ENCODE measurements at regions not wholly inside any gene's neighbourhood (a gene's known extent, or its start where the extent isn't known, plus 50 kb on each side); places are given as distances from the start of the nearest gene placed in this dataset.

DNA sequence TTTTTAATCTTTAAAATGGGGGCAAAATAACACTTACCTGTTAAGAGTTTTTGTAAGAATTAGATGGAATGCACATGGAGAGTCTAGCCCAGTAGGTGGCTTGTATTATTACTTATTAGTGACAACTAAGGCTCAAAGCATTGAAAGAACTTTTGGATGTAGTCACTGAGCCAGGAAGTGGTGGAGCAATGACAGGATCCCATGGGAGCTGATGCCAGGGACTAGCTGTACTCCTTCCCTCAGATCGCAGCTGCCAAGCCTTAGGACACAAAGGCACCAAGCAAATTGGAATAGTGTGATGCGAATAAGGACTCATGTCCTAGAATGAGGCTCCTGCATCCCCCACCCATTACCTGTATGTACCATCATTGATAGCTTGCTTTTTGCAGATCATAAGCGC, 370.4 kb upstream of the RGMA start:
- DNase-seq (ENCODE audit: low read depth in 1 of 2, low spot score in 1 of 2), result no peak

DNA sequence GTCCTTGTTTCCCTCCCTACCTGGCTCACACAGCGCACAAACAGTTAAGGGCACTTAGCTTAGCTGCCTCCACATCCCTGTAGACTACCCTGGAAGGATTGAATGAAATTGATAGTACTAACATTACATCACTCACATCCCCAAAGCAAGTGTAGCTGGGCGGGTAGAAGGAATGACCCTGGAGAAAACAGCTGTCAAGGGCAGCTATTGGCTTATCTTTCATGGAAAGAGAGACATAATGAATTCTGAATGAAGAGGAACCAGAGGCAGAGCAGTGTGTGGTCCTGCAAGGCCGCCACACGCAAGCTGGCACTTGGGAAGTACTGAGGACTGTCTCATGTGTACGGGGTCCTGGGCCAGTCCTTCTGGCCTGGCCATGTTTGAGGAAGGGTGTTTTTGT, 369.6 kb upstream of the RGMA start:
- no peak for DNase-seq (ENCODE audit: low read depth in 1 of 2, low spot score in 1 of 2)

DNA sequence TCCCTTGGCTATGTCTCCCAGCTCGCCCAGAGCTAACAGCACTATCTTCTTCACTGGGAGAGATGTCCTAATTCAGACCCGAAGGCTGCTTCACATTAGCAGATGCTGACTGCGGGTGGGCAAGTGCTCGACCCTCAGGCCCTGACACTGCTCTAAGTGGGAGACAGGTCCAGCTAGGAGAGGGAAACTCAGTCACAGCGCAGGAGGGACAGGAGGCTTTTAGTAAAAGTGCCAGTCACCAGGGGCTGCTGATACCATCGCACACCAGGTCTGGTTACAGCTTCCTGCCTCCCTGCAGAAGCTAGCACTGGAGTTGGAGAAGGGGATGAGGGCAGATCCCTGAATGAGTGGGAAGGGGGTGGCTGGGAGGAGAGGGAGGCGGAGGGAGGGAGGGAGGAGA, 365.8 kb upstream of the RGMA start:
- DNase-seq (ENCODE audit: low read depth in 1 of 2, low spot score in 1 of 2), result no peak

DNA sequence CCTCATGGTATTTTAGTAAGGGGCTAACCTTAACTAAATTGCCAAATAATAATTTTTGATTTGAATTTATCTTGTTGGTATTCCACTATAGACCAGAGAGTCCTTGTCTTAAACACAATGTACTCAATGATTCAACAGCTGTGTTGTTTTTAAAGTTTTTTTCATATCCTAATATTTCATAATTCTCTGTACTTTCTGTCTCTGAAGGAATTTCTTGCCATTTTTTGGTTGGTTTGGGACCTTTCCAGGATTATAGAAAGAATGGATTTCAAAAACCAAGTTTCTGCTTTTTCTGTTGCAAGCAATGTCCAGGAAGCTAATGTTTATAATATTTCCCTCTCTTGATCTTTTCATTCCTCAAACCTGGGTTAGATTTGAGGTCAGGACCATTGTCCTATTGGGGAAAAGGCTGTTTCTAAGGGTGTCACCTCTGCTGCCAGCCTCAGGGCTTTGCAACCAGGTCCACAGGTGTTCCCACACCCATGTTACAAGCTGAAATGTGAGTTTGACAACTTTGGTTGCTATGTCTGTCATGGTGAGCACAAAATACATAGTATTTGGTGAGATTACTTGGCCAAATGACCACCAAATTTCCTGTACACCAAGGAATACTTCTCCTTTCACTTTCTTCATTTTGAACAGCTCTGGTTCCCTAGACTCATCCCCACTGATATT, 363.7 kb upstream of the RGMA start:
- no peak for DNase-seq (ENCODE audit: low read depth in 1 of 2, low spot score in 1 of 2)

DNA sequence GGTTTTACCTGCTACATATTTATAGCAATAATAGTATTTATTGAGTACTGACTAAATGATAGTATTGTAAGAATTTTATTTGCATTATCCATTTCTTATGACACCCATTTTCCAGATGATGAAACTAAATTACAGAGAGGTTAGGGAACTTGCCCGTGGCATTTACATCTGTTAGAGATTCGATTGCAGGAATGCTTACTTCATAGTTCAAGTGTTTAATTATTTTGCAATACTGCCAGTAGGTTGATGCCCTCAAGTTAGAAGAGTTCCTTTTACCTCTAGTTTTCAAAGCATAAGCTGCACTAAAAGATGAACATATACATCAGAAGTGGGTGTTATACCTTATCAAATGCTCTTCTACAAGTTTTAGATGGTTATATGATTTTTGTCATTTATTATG, 362.8 kb upstream of the RGMA start:
- no peak for DNase-seq (ENCODE audit: low read depth in 1 of 2, low spot score in 1 of 2)

DNA sequence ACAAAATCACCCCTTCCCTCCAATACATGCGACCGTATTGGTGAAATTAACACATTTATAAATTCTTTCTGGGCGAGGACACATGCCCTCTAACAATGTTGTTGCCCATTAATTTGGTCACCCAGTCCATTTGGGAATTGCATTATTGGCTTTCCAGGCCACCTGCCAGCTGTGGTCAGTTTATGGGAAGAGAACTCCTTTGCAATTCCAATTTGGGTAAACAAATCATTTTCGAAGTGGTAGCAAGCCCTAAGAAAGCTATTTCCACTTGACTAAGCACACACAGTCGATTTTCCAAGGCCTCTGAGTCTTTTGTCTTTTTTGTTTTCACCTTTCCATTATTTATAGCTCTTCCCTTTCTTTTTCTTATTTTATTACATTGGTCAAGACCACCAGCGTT, 362.3 kb upstream of the RGMA start:
- DNase-seq (ENCODE audit: low read depth in 1 of 2, low spot score in 1 of 2), result no peak

DNA sequence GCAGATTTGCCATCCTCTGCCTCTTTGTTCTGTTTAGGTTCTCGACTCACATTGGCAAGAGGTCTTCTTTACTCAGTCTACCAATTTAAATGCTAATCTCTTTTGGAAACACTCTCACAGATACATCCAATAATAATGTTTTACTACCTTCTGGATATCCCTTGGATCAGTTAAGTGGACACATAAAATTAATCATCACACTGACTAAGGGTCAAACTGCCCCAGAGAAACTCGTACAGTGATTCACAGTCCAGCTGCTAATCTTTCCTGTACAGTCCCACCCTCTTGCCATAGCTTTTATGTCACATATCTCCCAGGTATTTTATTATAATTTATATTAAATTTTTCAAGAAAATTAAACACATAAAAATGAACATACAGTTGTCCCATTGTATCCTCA, 360.8 kb upstream of the RGMA start:
- DNase-seq (ENCODE audit: low read depth in 1 of 2, low spot score in 1 of 2), result no peak

DNA sequence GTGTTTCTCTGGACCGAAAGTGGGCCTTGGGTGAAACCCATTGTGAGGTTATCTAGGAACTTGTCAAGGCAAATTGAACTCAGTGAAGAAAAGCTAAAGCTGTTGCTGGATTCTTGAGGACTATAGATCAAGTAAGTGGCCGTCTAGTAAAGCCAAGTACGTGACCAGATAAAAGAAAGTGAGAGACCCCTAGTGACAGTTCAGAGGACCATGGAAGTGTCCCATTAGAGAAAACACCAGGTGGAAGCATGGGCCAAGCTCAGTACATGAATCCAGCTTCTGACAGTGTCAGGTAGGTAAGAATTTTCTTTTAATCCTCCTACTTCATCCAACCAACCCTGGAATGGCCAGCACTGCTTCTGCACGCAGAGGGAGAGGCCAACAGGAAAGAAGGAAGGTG, 349.3 kb upstream of the RGMA start:
- DNase-seq (ENCODE audit: low read depth in 1 of 2, low spot score in 1 of 2), result no peak

DNA sequence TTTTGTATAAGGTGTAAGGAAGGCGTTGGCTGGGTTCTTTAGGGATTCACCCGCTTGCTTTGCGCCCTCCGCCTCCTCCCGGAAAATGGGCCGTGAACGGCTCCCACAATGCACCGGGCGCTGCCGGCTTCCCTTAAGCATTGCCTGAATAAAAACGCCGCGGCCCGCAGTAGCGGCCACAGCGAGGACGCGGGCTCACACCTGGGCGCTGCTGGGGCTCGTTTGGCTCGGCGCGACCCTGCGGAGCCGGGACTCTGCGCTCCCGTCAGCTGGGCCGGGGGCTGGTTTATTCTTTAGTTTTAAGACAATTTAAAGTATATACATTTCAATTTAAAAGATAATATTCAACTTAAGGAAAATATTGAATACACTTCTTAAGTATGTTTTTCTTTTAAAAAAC, 343.5 kb upstream of the RGMA start:
- DNase-seq (ENCODE audit: low read depth in 1 of 2, low spot score in 1 of 2), result no peak

DNA sequence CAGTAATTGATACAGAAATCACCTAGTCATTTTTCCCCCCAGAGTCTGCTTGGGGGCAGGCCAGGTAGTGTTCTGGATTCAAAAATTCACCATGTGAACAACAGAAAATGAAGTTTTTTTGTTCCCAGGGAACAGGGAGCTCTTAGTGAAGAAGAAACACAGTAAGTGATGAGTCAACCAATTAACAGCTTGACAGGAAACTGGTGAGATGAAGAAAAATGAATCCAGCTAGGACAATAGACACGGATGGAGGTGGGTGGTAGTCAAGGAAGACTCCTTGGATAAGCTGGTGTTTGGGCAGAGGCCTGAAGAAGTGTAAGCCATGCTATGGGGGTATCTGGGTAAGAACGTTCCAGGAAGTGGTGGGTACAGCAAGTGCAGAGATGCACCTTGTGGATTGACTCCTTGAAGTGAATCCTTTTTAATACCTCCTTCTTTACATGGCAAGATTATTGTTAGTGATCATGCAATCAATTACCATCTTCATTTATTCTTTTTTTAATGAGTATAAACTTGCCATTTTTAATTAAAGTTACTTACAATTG, 339.9 kb upstream of the RGMA start:
- DNase-seq (ENCODE audit: low read depth in 1 of 2, low spot score in 1 of 2), result no peak

DNA sequence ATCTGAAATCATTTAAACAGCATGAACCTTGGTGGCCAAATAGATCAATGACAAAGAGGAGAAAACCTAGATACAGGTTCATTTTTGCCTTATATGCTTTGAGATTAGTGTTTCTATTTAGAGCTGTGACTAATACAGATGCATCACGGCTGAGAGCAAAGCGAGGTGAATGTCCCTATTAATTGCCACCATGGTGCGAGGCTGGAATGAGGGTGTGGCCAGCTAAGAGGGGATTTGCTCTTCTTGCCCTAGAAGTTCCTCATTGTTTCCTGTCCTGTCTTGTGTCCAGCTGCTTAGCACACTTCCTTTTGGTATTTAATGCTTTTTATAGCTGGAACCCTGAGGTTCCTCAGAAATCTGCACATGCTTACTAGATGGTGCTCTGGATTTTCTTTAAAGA, 339.1 kb upstream of the RGMA start:
- DNase-seq (ENCODE audit: low read depth in 1 of 2, low spot score in 1 of 2), result no peak

DNA sequence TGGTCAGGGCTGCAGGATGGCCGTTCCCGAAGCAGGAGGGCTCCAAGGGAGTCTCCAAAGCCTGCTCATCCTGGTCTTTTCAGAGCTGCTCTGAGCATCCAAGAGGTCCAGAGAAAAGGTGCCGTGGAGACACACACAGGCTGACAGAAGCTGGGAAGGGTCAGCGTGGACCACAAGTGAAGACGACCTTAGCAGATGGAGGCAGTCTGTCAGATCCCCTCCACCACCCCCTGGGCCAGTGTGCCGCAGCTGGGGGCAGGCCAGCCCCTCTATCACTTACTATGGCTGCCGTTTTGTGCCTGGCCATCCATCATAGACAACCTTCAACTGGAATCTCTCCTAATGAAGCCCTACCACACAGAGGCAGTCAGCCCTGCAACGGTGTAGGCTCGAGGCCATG, 335.1 kb upstream of the RGMA start:
- DNase-seq (ENCODE audit: low read depth in 1 of 2, low spot score in 1 of 2), result no peak

DNA sequence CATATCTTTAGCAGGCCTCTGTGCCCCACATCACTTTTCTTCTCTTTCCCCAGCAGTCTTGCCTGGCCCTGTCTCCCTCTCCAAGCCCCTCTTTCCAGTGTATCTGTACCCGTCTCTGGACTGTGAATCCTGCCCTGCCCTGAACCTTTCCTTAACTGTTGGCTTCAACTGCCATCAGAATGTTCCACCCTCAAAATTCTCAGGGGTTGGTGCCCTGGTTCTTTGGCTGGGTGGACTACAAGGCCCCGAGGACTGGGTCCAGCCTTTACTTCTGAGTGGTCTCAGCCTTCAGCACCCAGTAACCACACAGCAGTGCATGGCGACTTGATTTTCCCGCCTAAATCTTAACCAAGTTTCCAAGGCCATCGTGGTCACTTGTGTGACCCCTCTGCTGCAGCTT, 333.5 kb upstream of the RGMA start:
- DNase-seq (ENCODE audit: low read depth in 1 of 2, low spot score in 1 of 2), result no peak

DNA sequence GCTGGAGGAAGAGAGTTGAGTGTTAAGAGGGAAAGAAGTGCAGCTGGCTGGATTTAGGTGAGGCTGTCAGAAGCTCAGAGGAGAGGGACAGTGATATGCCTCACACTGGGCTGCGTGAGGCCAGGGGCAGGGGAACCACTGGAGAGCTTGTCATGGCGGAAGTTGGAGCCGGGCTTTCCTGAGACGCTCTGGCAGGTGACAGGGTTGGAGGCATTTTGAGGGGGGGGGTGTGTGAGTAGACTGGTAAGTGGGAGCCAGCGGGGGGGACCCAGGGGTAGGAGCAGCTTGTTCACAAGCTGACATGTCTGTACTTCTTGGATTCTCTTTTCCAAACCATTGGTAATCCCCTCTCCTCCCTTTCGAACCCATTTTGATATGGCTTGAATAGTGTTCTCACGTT, 331.5 kb upstream of the RGMA start:
- DNase-seq (ENCODE audit: low read depth in 1 of 2, low spot score in 1 of 2), result no peak

DNA sequence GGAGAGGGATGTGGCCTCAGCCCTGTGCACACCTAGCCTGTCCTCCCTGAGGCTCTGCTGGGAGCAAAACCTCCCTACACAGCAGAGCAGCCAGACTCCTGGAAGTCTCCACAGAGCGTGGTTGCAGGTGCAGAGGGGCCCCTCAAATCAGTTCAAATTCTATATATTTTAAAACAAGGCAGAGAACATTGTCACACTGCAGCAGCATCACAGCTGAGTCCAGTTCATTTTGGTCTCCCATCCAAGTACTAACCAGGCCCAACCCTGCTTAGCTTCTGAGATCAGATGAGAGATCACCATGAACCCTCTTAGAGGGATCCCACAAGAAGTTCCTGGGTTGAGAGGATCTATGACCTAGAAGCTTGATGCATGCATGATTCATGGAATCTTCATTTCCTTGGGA, 331.0 kb upstream of the RGMA start:
- DNase-seq (ENCODE audit: low read depth in 1 of 2, low spot score in 1 of 2), result no peak

DNA sequence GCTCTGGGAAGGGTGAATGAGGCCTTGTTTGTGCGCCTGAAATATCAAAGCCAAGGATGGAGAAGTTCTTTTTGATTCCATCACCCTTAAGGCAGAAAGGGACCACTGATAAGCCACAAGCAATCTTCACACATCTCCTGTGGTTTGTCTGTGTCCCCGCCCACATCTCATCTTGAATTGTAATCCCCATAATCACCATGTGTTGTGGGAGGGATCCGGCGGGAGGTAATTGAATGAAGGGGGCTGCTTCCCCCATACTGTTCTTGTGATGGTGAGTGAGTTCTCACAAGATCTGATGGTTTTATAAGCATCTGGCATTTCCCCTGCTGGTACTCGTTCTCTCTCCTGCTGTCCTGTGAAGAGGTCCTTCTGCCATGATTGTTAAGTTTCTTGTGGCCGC, 329.6 kb upstream of the RGMA start:
- no peak for DNase-seq (ENCODE audit: low read depth in 1 of 2, low spot score in 1 of 2)

DNA sequence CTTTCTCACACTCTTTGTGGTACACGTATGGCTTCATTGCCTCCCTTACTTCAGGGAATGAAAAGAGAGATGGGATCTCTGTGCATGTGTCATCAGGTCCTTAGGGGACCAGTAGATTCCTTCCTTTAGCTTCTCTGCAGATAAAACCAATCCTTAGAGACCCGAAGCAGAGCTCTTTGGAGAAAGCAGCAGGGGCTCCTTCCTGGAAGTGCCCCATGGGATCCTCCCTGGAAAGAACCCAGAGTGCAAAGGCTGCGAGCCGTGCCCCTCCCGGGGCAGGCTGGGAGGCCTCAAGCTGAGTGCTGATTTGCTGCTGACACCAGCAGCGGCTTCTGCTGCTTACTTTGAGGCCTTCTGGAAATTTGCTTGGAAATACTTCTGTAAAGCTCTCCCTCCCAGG, 328.6 kb upstream of the RGMA start:
- no peak for DNase-seq (ENCODE audit: low read depth in 1 of 2, low spot score in 1 of 2)

DNA sequence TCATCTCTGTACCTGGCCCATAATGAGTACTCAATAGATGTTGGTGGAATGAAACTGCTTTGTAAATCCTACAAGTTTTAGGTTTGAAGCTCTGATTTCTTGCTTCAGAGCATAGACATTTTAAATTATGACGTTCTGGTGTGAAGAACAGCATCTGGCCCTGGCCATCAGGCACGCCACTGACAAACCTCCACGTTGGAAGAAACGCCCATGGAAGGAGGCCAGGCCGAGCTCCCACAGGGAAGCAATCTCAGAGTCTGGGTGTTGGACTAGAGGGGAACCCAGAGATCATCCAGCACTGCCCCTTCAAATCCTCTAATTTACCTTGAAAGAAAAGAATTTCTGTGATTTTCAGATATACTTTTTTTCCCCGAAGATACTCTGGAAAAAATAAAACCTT, 328.1 kb upstream of the RGMA start:
- no peak for DNase-seq (ENCODE audit: low read depth in 1 of 2, low spot score in 1 of 2)

DNA sequence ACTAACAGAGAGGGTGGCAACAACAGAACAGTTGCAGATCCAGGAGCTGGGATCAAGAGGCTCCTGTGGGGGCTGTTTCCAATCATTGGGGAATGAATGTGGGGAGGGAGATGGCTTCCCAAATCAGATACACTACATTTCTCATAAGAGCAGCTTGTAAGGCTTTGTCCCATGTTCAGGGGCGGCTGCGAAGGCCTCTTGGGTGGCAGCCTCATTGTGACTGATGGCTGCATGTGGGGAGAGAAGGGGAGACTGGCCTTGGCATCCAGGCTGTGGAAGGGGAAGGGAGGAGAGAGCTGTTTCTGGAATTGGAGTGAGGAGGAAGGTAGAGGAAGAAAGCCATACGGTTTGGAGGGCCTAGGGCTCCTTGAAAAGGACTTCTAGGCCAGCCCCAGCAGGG, 326.6 kb upstream of the RGMA start:
- DNase-seq (ENCODE audit: low read depth in 1 of 2, low spot score in 1 of 2), result no peak

DNA sequence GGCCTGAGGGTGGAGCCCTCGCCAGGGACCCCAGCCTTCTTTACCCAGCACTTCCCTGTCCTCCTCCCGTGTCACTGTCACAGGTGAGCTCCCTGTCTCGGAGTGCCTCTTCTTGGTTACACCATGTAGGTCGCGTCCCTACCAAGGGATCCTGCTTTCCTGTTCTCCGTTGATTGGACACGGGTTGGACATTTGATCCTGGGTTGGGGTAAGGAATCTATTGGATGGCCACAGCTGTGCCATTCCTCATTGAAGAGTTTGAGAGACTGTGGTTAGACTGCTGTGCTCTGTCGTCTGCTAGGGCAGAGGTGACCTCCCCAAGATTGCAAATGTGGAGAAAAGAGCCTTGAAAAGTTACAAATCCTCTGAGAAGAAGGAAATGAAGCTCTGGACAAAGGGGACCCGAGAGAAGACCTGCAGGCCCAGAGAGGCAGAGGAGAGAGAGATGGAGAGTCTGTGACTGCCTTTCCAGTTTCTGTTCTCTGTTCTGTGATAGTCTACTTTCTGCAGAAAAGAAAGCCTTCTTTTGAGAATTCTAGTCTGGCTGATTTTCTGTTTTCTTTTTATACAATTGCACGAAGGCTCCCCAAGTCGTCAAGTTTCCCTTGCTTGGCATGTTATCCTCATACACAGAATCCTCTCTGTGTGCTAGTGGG, 325.7 kb upstream of the RGMA start:
- DNase-seq (ENCODE audit: low read depth in 1 of 2, low spot score in 1 of 2), result no peak

DNA sequence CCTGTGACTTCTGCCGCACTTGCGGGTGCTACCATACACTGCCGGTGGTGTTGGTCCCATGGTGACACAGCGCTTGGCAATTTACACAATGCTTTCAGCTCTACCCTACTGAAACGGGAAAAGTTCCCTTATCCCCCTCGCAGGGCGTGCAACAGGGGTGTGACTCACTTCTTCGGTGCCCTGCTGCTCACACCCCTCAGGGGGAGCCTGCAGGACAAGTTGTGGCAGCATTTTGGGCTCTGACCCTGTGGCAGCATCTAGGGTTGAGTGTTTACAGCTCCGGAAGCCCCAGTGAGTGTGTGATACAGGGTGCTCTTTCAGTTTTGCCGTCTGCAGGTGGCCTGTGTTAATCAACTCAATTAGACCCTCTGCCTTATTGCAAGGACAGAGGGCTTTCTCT, 324.7 kb upstream of the RGMA start:
- no peak for DNase-seq (ENCODE audit: low read depth in 1 of 2, low spot score in 1 of 2)

DNA sequence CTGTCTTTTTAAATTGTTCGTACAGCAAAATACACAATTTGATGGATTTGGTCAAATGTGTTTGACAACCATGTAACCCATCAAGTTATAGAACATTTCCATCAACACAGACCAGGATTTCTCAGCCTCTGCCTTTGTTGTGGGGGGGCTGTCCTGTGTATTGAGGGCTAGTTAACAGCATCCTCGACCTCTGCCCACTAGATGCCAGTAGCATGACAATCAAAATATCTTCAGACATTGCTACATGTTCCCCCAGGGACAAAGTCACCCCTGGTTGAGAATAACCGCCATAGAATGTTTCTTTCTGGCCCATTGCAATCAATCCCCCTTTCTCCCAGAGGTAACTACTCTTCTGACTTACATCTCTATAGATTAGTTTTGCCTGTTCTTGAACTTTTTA, 310.1 kb upstream of the RGMA start:
- no peak for DNase-seq (ENCODE audit: low read depth in 1 of 2, low spot score in 1 of 2)

DNA sequence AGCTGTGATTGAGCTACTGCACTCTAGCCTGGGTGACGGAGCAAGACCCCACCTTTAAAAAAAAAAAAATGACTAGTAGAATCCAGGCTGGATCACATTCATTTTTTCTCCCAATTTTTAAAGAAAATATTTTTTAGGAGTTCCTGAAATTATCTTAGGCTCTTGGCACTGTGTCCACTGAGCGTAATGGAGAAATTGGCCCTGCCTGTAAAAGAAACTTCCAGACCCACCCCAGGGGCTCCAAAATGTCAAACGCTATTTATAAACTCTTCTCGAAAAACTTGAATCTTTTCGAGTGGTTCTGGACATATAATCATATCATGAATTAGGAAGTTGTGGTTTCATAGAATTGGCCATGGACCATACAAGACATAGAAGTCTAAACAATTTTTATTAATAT, 300.2 kb upstream of the RGMA start:
- no peak for DNase-seq (ENCODE audit: low read depth in 1 of 2, low spot score in 1 of 2)
